ENCODE measurements at regions not wholly inside any gene's neighbourhood (a gene's known extent, or its start where the extent isn't known, plus 50 kb on each side); places are given as distances from the start of the nearest gene placed in this dataset.

DNA sequence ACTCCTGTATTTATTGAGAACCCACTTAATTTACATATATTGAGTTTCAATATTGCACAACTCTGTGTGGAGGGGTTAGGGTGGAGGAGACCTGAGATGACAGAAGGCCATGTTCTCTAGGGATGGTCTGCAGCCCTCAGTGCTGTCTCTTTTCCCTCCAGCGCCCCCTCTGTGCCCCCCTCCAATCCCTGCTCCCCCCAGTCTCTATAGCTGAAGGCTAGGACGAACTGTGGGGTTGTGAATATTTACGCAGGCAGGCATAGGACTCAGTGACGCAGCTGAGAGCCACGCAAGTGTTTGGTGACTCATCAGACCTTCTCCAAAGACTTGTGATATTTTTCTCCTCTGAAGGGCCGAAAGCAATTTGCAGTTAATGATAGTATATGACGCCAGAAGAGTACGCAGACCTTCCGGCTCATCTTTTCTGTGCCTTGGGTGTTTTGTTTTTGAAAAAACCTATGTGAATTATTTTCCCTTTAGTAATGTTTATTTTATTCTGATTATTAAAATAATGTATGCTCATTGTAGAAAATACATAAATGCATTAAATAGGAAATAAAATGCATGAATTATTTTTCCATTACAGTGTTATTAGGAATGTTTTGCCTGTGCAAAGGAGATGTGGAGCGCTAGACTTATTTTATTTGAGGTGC, 85.3 kb downstream of the SLC25A47 start:
- TF ChIP-seq BHLHE40 (IDR thresholded peaks at IDR 0.05; ENCODE audit: borderline replicate concordance) = no peak
- no peak for TF ChIP-seq L3MBTL2 (conservative IDR thresholded peaks at IDR 0.05)
- no peak for TF ChIP-seq ARNT (IDR thresholded peaks at IDR 0.05)
- TF ChIP-seq SP1 (IDR thresholded peaks at IDR 0.05) = no peak
- no peak for TF ChIP-seq SUZ12 (IDR thresholded peaks at IDR 0.05)
- no peak for TF ChIP-seq FOXM1 (IDR thresholded peaks at IDR 0.05; ENCODE audit: borderline replicate concordance)
- TF ChIP-seq ZNF384 (IDR thresholded peaks at IDR 0.05) = no peak
- no peak for TF ChIP-seq FOXK2 (IDR thresholded peaks at IDR 0.05)

All from HEK293T (cell line).